Epidermal melanocyte (primary cell): ENCODE measurements at regions not wholly inside any gene's neighbourhood (a gene's known extent, or its start where the extent isn't known, plus 50 kb on each side); places are given as distances from the start of the nearest gene placed in this dataset.
"Not testable (repeated sequence)": the region's sequence is repeated elsewhere in the genome, so short reads cannot be mapped to it uniquely, and the experiment has no call there.

ENCODE experiments used
- DNase-seq: peaks from one replicate; pipeline ENCODE4 v3.0.0; 2011; ENCODE audit warnings: low spot score; ENCODE audit not compliant: insufficient read length

DNA sequence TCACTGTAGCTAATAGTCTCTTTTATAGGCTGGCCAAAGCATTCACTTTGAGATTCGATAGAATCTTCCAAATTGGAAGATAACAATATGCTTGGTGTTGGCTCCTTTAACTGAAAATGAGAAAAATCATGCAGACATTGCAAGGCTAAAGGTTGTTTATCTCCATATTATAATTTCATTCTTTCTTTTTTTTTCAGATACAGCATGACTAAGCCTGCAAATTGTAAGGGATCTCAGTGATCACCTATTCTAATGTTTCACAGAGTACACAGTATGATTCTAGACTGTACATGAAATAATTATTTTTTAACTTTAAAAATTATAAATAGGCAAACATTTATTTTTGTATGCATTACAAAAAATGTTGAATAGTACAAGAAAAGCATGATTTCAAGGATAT is 451.7 kb upstream of the DDI1 start:
- DNase-seq: no peak

DNA sequence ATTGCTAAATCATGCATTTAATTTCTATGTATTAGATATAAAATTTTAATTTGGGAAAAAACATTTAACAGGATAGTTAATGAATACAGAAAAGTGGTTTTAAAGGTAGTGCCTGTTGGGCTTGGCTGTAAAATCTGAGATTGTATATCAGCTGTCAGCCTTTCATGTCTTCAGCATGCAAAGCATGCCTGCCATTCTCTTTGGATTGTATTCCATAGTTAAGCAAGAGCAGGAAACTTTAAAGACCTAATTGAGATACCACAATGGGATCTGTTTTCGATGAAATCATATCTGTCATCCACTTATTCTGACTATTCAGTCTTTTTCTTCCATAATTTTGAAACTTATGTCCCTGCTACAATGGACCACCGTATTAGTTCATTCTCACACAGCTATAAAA is 451.0 kb upstream of the DDI1 start:
- DNase-seq: no peak

DNA sequence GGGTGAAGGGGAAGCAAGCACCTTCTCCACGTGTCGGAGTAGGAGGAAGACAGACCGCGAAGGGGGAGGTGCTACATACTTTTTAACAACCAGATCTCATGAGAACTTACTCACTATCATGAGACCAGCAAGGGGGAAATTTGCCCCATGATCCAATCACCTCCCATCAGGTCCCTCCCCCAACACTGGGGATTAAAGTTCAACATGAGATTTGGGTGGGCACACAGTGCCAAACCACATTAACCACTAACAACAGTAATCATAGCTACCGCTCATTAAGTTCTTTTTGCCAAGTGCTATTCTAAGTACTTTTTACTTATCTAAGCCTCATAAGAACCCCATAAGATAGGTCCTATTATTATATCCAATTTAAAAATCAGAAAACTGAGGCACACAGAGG is 450.5 kb upstream of the DDI1 start:
- no peak for DNase-seq

DNA sequence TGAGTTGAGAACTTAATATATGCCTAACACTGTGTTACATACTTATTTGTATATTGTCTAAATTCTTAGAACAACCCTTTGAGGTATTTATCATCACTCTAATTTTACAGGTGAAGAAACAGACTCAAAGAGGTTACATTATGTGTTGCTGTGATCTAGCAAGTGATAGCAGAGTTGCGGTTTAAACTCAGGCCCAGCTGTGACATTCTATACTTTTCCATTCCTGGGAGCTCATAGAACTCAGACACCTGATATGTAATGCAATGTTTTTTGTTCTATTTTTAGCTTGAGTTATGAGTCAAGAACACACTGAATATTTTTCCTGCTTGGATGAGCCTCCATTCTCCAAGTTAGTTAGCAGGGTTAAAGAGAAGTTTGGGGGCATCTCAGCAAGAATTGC is 449.7 kb upstream of the DDI1 start:
- no peak for DNase-seq

DNA sequence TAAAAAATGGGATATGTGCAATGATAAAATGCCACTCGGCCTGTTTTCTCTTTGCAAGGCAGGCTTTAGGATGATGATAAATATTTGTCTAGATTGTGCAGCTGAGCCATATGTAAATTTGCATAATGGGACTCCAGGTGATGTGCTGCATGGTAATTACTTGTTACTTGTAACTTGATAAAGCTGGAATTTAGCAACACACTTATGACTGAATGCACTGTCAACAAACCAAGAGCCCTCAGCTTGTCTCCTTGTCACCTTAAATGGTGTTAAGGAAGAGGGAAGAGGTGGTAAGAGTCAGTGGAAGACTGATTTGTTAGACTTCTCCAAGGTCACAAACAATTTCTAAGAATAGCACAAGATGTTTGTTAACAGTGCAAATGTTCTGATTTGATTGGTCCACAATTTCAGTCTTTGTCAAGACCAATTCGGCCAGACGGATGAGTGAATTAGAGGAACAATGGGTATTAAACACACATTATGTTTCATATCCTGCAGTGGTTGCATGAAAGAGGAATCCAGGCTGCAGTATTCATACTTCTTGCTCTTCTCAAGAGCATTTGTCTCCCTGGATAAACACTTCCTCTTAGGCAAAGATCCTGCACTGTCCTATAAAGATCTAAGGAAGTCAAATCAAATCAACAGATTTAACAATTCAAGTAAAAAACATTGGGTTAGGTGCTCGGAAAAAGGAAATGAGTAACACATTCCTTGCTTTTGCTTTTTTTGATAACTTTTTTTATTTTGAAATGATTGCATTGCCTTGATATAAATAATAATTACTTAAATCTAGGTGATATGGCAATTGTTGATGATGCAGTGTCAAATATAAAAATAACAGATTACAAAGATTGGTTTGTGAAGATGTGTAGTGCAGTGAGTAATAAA is 448.3 kb upstream of the DDI1 start:
- DNase-seq: no peak

DNA sequence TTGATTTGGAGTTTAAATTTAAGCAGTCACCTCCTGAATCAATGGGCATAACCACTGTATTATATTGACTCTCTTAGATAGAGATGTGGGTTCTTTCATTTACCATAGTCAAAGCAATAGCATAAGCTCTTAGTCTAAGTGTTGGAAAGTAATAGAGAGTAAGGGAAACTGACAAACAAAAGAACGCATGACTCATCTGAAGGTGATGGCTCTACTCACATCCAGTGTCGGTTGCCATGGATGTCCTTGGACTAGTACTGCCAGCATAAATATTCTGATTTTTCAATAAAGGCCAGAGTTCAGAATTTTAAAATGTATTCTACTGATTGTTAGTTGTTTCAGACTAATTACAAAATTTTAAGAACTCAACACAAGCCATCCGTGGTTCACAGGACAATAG is 444.9 kb upstream of the DDI1 start:
- no peak for DNase-seq

DNA sequence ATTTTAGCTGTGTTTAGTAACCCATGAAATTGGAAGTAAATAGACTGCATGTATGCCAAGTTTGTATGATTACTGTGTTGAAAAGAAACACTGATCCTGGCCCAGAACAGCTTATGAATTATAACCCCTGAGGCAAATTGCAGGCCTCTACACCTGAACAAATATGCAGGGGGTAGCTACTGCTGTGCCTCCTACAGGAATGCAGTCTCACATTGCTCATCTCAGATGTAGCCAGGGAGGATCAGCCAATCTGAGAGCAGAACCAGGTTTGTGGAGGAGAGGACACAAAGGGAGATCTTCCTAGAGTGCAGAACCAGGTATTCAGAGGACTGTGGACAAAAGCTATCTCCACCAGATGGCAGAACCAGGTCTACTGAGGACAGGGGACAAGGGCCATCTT is 442.2 kb upstream of the DDI1 start:
- no peak for DNase-seq

DNA sequence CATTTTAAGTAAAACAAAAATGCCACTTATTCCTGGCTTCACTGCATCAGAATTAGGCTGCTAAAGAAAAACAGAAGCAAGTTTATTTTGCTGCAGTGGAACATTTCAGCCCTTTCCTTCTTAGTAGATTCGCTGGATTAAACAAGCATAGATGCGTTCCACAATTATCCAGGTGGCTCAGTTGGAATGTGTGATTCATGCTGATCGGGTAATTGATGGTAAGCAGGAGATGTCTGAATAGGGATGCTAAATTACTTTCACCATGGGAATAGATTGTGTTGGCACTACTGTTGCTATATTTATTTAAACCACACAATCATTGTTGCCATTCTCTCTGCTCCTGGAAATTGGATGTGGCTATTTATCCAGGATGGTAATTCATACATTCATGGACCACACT is 440.1 kb upstream of the DDI1 start:
- DNase-seq: no peak

DNA sequence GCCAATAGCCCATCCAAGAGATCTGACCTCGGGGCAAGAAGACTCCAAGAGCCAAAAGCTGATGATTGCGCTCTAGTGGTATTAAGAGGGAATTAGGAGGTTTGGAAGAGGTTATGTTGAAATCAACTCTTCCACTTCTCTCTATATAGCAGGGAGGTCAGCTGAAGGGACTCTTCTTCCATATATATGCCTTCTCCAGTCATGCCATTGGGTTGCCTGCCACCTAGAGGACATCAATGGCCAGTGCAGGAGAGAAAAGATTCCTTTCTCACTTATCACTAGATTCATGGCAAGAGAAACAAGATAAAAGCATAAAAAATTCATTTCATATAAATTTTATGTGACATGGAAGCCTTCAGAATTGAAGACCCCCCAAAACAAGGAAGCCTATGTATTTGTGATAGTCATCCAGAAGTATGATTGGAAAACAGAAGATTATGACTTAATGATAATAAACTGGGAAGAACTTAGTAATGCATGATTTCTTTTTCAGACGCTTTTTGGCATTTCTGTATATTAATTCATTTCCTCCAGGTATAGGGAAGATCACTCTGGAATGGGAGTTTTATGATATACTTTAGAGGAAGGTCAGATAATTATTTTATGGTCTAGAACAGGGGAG is 435.1 kb upstream of the DDI1 start:
- DNase-seq: peak; percentile 73

DNA sequence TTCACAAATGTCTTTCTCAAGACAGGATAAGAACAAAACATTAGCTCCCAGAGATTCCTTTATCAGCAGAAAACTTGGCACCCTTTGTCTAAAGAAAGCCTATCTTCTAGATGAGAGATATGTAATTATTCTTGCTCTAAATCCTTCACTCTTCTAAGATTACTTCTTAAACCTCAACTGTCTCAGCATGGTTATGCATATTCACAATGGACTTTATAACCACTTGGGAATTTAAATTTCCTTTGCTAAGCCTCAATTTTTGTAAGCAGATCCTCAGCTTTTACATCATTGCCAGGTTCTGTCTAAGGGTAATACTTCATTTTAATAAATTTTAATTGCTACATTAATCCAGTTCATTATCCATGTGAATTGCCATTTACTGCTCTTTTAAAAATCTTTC is 433.6 kb upstream of the DDI1 start:
- DNase-seq: no peak

DNA sequence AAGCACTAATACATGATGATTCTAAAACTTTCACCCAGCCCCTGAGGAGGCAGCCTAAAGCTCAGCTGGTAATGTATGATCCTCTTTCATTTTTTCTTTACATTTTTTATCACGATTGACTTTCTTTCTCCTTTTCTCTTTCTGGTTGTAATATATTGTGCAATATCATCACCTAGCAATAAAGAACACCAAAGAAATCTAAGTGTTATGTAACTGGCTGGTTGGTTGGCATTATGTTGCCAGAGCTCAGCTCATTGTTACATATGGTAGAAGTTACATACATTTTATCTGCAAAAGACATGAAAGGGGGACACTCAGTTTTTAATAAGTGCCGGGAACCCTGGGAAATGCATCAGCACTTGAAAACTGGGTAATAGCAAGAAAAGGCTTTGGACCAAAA is 432.1 kb upstream of the DDI1 start:
- no peak for DNase-seq

DNA sequence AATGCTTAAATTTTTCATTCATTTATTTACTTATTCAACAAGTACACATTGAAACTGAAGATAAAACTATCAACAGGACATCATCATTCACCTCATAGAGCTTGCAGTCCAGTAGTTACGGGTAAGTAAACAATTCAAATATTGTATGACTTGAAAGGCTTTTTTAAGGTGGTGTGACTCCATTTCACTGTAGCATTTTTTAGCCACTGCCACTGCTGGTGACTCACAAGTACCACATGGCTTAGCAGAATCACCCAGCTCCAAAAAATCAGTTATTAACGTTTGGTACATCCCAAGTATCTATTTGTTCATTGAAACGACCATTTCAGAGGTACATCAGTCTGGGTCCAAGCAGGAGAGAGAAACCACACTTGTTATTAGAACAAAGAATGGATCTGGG is 427.9 kb upstream of the DDI1 start:
- no peak for DNase-seq

DNA sequence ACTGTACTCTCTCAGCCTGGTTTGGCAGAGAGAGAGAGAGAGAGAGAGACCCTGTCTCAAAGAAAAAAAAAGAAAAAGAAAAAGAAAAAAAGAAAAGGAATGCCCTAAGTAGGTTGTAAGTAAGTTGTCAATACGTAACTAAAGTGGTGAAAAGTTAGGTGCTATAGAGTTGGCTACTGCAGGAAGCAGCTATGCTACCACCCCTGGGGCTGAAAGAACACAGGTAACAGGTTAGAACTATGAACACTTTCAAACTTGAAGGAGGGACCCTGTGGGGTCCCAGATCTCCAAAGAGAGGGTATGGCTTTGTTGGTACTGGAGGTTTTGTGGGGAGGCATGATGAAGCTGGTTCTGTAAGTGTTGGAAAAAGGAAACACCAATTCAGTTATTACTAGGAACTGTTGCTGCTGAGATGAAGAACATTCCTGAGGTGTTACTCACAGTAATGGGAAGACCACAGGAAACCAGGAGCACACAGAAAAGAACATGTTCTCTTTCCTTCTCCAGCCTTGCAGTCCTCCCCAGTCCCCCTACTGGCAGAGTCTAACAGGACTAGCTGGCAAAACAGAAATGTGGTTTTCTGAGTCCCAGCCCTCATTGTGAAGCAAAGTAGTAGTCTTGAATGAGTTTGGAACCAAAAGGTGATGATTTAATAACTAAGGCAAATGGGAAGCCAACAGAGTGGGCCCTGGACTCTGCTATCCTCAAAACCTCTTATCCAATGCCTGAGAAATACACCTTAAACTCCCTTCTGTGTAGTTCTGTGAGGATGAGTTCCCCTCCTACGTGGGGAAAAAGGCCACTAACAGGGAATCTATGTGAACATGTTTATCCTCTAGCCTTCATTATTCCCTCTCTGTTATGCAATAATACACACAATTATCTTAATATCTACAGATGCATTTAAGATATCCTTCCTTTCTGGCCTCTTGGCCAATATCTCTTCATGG is 427.0 kb upstream of the DDI1 start:
- peak; percentile 30 for DNase-seq

DNA sequence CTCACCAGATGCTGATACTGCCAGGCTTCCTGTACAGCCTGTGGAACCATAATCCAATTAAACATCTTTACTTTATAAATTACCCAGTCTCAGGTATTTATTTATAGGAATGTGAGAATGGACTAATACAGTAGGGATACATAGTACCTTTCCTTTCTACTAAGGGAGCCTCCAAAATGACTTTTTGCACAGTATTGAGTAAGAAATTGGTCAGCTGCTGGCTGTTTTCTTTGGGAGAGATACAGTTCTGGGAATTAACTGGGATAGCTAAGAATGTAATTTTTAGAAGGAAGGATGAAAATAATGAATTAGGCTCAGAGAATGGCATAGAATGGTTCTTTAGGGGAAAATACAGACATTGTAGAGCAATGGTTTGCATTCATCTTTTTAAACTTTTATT is 426.0 kb upstream of the DDI1 start:
- no peak for DNase-seq

DNA sequence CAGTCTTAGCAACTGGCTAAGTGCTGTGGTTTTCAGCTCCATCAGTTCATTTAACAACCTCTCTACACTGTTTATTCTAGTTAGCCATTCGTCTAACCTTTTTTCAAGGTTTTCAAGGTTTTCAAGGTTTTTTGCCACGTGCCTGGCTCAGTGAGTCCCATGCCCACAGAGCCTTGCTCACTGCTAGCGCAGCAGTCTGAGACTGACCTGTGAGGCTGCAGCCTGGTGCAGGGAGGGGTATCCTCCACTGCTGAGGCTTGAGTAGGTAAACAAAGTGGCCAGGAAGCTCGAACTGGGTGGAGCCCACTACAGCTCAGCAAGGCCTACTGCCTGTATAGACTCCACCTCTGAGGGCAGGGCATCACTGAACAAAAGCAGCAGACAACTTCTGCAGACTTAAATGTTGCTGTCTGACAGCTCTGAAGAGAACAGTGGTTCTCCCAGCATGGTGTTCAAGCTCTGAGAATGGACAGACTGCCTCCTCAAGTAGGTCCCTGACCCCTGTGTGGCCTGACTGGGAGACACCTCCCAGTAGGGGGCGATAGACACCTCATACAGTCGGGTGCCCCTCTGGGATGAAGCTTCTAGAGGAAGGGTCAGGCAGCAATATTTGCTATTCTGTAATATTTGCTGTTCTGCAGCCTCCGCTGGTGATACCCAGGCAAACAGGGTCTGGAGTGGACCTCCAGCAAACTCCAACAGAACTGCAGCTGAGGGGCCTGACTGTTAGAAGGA is 424.7 kb upstream of the DDI1 start:
- not testable (repeated sequence) for DNase-seq

DNA sequence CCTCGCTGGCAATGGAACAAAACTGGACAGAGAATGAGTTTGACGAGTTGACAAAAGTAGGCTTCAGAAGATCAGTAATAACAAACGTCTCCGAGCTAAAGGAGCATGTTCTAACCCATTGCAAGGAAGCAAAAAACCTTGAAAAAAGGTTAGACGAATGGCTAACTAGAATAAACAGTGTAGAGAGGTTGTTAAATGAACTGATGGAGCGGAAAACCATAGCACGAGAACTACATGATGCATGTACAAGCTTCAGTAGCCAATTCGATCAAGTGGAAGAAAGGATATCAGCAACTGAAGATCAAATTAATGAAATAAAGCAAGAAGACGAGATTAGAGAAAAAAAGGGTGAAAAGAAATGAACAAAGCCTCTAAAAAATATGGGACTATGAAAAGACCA is 424.0 kb upstream of the DDI1 start:
- not testable (repeated sequence) for DNase-seq

DNA sequence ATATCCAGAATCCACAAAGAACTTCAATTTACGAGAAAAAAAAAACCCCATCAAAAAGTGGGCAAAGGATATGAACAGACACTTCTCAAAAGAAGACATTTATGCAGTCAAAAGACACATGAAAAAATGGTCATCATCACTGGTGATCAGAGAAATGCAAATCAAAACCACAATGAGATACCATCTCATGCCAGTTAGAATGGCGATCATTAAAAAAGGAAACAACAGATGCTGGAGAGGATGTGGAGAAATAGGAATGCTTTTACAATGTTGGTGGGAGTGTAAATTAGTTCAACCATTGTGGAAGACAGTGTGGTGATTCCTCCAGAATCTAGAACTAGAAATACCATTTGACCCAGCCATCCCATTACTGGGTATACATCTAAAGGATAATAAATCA is 419.9 kb upstream of the DDI1 start:
- DNase-seq: not testable (repeated sequence)

DNA sequence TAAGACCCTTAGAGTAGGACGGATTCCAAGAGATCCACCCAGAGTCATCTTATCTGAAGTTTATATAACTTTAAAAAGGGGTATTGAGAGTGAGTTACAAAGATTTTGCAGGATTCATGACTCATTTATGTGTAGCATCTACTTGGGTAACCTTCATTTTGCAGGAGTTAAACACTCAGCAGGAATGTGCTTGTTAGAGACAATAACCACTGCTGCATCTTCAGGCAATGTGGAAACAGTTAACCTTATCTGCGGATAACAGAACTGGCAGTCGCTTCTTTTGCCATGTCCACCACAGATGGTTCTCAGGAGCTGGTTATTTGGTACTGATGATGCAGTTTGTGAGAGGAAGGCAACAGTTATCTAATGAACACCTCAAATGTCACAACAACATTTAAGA is 417.9 kb upstream of the DDI1 start:
- DNase-seq: no peak

DNA sequence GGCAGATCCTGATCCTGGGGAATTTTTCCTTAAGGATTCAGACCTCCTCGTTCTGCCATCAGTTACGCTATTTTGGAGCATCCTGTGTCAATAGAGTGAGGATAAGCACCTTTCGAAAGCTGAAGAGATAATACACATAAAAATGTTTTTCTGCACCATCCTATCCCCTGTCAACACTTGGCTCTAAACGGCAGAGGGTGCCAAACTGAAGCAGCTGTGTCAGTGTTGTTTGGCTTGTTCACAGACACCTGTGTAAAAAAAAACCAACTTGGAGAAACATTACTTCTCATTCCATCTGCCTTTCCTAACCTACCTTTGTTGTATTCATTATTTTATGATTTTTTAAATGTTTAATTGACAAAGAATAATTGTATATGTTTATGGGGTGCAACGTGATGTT is 417.0 kb upstream of the DDI1 start:
- DNase-seq: no peak

DNA sequence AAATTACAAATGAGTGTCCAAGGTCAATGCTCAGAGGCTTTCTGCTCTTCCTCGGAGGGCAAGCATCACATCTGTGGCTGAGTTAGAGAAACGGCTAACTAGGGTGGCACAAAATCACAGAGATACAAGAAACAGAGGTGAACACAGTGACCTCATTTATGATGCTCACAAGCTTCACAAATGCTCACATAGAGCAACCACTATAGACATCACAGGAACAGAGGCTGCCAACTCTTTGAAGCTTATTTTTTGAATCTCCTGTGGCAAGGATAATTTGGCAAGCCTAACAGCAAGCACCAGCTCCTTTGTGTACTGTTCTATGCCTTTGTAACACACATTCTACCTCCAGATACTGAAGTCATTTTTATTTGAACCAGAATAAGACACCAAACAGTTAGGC is 416.5 kb upstream of the DDI1 start:
- DNase-seq: no peak

DNA sequence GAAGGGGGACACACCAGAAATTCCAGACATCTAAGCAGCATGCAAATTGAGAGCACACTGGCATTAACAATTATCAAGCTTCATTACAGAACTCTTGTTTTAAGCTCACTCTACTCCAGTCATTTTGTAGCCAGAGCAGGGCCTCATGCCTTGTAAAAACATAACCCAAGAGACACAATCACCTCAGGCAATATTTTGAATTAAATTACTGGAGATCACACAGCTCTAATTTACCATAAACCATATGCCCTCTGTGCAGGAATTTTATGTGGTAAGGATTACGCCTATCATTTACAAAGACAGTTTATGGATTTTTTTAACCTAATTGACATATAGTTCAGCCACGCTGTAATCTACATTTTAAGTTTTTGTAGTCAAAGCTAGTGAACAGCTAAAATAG is 414.1 kb upstream of the DDI1 start:
- DNase-seq: no peak
